ENCODE measurements at regions not wholly inside any gene's neighbourhood (a gene's known extent, or its start where the extent isn't known, plus 50 kb on each side); places are given as distances from the start of the nearest gene placed in this dataset.
A peak's percentile ranks its signal among the peaks of the same experiment; 100 is the strongest.

- H3K4me2 ChIP-seq (ENCODE audit: extremely low read depth, insufficient read depth, low read length): no peak overlapping the region
- H3K27ac ChIP-seq (ENCODE audit: insufficient read depth, low read length): no peak overlapping the region
- H3K9me3 ChIP-seq (ENCODE audit: control insufficient read depth, insufficient read depth, low read depth, low read length): no peaks in the 10 kb centered on the region
- no peaks in the 10 kb centered on the region for H3K27me3 ChIP-seq (ENCODE audit: control insufficient read depth, insufficient read depth, low read length)
- no peak overlapping the region for H3K4me3 ChIP-seq (replicated peaks in 1 of 4; ENCODE audit: control extremely low read depth in 1 of 4, insufficient read depth in 1 of 4, low read depth in 3 of 4, low read length in 4 of 4)
- no peaks in the 10 kb centered on the region for H3K36me3 ChIP-seq (ENCODE audit: control insufficient read depth, insufficient read depth, low read length)
- no peak overlapping the region for H2AFZ ChIP-seq (ENCODE audit: low read length)
- no peak for TF ChIP-seq EZH2 (IDR thresholded peaks at IDR 0.05; ENCODE audit: low read length, missing control alignments)
- no peak for TF ChIP-seq CTCF (conservative IDR thresholded peaks at IDR 0.05 in 1 of 2, IDR thresholded peaks at IDR 0.05 in 1 of 2; ENCODE audit: low read depth in 1 of 2, low read length in 2 of 2)
- no peaks in the 10 kb centered on the region for H4K20me1 ChIP-seq (ENCODE audit: control insufficient read depth, extremely low read depth, insufficient read depth, low read length)
- DNase-seq (ENCODE audit: low read depth in 2 of 2): no peak
- no peaks in the 10 kb centered on the region for H3K4me1 ChIP-seq (ENCODE audit: control insufficient read depth, extremely low read depth, insufficient read depth, low read length)
- H3K79me2 ChIP-seq (ENCODE audit: control insufficient read depth, insufficient read depth, low read length): no peaks in the 10 kb centered on the region
- H3K9ac ChIP-seq (ENCODE audit: insufficient read depth, low read length): no peak overlapping the region
Measured at GRCh38 chrX:112521676-112522075, 158.1 kb downstream of the LHFPL1 start.

- Histone ChIP-seq H3K4me1 (ENCODE audit: control insufficient read depth, extremely low read depth, insufficient read depth, low read length) (no peaks in the 10 kb centered on the region), H3K9me3 (ENCODE audit: control insufficient read depth, insufficient read depth, low read depth, low read length) (no peaks in the 10 kb centered on the region), H4K20me1 (ENCODE audit: control insufficient read depth, extremely low read depth, insufficient read depth, low read length) (no peaks in the 10 kb centered on the region), H3K79me2 (ENCODE audit: control insufficient read depth, insufficient read depth, low read length) (no peaks in the 10 kb centered on the region), H3K27me3 (ENCODE audit: control insufficient read depth, insufficient read depth, low read length) (no peaks in the 10 kb centered on the region), H3K27ac (ENCODE audit: insufficient read depth, low read length) (no peak overlapping the region), H3K9ac (ENCODE audit: insufficient read depth, low read length) (no peak overlapping the region), H2AFZ (ENCODE audit: low read length) (no peak overlapping the region), H3K4me2 (ENCODE audit: extremely low read depth, insufficient read depth, low read length) (no peak overlapping the region), H3K36me3 (ENCODE audit: control insufficient read depth, insufficient read depth, low read length) (no peaks in the 10 kb centered on the region), H3K4me3 (replicated peaks in 1 of 4; ENCODE audit: control extremely low read depth in 1 of 4, insufficient read depth in 1 of 4, low read depth in 3 of 4, low read length in 4 of 4) (no peak overlapping the region)
- TF ChIP-seq CTCF (conservative IDR thresholded peaks at IDR 0.05 in 1 of 2, IDR thresholded peaks at IDR 0.05 in 1 of 2; ENCODE audit: low read depth in 1 of 2, low read length in 2 of 2): no peak
- TF ChIP-seq EZH2 (IDR thresholded peaks at IDR 0.05; ENCODE audit: low read length, missing control alignments): no peak
- DNase-seq (ENCODE audit: low read depth in 2 of 2): no peak
Measured at GRCh38 chrX:112520124-112520523, 159.6 kb downstream of the LHFPL1 start.

- Histone ChIP-seq H3K4me1 (ENCODE audit: control insufficient read depth, extremely low read depth, insufficient read depth, low read length) (no peaks in the 10 kb centered on the region), H3K27me3 (ENCODE audit: control insufficient read depth, insufficient read depth, low read length) (no peaks in the 10 kb centered on the region), H4K20me1 (ENCODE audit: control insufficient read depth, extremely low read depth, insufficient read depth, low read length) (no peaks in the 10 kb centered on the region), H3K9ac (ENCODE audit: insufficient read depth, low read length) (no peak overlapping the region), H3K79me2 (ENCODE audit: control insufficient read depth, insufficient read depth, low read length) (no peaks in the 10 kb centered on the region), H3K9me3 (ENCODE audit: control insufficient read depth, insufficient read depth, low read depth, low read length) (no peaks in the 10 kb centered on the region), H3K4me3 (replicated peaks in 1 of 4; ENCODE audit: control extremely low read depth in 1 of 4, insufficient read depth in 1 of 4, low read depth in 3 of 4, low read length in 4 of 4) (no peak overlapping the region), H3K36me3 (ENCODE audit: control insufficient read depth, insufficient read depth, low read length) (no peaks in the 10 kb centered on the region), H2AFZ (ENCODE audit: low read length) (no peak overlapping the region), H3K27ac (ENCODE audit: insufficient read depth, low read length) (no peak overlapping the region), H3K4me2 (ENCODE audit: extremely low read depth, insufficient read depth, low read length) (no peak overlapping the region)
- peak in 1 of 2 donors; percentile 47 for DNase-seq (ENCODE audit: low read depth in 2 of 2)
- TF ChIP-seq CTCF (conservative IDR thresholded peaks at IDR 0.05 in 1 of 2, IDR thresholded peaks at IDR 0.05 in 1 of 2; ENCODE audit: low read depth in 1 of 2, low read length in 2 of 2) (no peak), EZH2 (IDR thresholded peaks at IDR 0.05; ENCODE audit: low read length, missing control alignments) (no peak)
Measured at GRCh38 chrX:112513154-112513553, 166.6 kb downstream of the LHFPL1 start.

All from fibroblast of lung (primary cell).